Activated naive CD8-positive, alpha-beta T cell treated with anti-CD3 and anti-CD28 coated beads, Interleukin-2, amount 50 U/mL, for 16 hours (primary cell): ENCODE measurements at regions not wholly inside any gene's neighbourhood (a gene's known extent, or its start where the extent isn't known, plus 50 kb on each side); places are given as distances from the start of the nearest gene placed in this dataset.

Source experiments
- DNase-seq: peaks from one replicate; pipeline ENCODE4 v3.0.0-alpha.2; 2020; ENCODE audit warnings: low read depth, low spot score

DNA sequence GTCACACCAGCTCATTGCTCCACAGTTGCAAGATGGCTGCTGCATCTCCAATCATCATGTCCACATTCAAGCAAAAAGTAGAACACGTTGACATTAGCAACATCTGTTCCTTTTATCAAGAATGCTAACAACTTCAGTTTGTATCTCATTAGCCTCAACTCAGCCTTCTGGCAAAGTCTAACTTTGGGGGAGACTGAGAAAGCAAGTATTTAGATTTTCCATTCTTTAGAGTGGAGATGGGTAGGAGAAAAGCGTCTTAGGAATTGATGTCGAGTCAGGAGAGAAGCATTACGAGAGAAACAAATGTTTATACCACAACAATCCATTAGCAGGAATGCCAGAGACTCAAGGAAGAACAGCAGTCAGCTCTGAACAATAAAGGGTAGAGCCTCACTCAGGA lies 446.3 kb downstream of the ENC1 start:
- DNase-seq = no peak

DNA sequence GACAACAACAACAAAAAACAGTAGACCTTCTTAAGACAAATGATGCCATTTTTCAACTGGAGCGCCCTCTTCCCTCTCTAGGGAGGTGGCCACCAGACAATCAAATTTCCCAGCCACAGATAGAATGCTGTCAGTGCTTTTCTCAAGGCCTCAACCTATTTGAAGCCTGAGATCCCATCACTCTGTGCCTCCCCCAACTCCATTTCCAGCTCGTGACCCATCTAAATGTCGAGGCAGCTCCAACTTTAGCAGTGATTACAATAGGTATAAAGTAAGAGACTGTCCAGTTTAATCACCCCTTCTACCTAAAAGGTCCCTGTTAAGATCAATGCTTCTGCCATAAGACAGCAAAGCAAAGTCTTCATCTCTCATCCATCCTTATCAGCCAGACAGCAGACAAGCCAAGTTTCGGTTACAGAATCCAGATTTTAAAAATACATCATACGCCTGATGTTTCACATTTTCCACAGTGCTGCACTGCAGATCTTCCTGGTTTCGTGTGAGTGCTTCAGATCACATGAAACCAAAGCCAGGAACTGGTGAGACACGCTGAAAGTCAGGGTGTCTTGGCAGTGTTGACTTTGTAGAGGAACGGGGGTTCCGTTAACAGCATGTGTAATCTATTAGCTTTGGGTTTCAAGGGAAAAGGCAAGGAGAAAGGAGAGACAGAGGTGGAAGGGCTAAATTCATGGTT lies 447.8 kb downstream of the ENC1 start:
- DNase-seq = no peak

DNA sequence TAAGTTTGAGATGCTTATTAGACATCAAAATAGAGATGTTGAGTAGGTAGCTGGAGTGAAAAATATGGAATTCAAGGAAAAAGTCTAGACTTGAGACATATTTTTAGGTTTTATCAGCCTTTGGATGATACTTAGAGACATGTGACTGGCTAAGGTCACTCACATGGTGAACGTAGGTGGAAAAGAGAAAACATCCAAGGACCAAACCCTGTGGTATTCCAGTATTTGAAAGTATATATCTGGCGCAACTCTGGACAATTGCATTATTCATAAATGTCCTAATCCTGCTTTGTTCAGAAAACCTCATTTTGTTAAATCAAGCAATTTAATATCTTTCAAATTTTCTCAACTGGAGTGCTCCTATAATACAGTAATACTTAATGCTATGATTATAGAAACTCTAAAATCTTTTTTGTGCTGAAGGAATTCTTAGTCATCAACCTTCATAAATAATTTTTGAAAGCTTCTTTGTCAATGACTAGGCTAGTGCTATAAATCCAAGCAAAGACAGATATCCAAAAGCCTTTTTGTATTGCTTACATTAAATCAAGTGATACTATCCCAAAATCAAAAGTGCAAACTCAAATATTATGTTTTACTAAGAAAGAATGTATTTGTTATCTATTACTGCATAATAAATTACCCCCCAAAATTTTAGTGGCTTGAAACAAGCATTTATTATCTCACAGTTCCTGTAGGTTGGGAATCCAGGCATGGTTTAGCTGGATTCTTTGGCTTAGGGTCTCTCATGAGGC lies 452.0 kb downstream of the ENC1 start:
- DNase-seq = no peak

DNA sequence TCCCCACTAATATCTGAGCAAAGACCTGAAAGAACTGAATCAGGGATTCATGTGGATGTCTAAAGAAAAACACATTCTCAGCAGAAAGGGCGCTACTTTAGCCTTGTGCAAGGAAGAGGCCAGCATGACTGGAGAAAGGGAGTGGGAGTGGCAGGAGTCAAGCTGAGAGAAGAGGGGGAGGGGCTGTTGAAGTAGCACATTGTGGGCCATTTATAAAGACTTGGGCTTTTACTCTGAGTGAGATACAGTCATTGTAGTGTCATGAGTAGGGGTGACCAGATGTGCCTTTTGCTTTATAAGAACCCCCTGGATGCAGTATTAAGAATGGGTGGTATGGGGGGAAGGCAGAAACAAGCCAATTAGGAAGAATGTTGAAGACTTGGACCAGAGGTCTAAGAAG lies 452.8 kb downstream of the ENC1 start:
- no peak for DNase-seq

DNA sequence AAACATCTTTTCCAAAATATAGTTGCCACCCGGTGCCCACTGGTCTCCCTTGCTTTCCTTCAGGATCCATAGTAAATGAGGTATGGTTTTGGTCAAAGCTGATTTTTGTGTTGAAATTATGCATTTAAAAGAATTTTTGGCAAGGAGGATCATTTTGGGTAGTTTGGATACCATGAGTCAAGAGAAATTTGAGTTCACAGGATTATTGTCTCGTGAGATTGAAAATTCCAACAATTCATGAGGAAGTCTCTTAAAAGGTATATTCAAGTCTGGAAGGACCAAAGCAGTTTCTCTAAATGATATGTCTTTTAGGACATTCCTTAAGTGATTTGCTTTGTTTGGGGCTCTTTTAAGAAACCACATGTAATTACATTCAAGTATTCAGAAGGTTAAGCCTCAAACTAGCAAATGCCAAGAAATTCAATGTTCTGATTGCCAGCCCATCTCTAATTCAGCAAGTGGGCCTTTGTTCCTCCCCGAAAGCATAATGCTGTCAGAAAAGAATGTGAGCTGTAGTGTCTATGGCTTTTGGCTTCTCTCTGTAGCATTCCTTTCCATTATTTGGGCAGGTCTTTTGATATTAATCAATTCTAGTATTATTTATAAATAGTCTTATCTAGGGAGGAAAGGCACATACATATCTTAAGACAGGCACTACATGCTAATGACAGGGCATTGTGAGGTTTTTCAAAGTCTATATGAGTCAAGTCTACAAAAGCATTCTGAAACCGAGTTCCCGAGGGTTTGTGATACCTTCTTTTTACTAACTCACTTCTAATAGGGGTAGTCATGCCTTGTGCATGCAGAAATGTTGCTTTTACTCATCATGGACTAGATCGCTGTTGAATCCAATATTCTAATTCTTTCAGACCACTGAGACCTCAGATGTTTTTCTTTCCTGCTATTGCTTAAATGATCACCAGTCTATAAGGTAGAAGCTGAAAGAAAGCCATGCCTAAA lies 453.9 kb downstream of the ENC1 start:
- no peak for DNase-seq

DNA sequence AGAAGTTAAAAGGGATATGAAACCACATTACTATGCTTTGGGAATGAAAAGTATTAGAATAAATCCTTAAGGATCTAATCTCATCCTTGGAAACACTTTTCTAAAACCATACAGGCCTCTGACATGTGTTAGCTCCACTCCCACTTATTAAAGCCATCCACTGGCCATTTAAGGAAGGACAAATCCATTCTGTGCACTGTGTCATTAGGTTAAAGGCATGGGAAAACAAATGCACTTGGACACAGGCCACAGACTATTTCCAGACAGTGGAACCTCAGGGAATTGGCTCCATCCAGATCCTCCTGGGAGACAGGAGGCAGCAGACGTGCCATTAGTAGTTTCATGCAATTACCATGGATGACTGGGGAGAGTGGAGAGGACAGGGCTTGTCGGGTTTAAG lies 454.9 kb downstream of the ENC1 start:
- DNase-seq = no peak

DNA sequence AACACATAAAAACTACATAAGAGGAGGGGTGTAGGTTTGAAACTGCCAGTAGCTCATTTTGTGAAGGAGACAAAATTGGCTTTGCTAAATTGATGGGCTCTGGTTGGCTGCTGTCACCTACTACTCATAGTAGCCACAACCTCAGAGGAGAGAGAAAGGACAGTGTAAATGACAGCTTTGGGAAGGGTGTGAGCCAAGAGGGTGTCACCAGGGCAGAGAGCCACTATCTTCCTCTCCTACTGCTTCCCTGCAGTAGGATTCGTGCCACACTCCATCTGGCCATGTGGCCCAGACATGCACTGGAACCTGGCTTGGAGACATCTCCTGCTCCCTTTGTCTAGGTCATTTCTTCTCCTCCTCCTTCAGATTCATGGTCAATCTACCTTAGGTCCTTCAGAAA lies 455.9 kb downstream of the ENC1 start:
- DNase-seq = no peak

DNA sequence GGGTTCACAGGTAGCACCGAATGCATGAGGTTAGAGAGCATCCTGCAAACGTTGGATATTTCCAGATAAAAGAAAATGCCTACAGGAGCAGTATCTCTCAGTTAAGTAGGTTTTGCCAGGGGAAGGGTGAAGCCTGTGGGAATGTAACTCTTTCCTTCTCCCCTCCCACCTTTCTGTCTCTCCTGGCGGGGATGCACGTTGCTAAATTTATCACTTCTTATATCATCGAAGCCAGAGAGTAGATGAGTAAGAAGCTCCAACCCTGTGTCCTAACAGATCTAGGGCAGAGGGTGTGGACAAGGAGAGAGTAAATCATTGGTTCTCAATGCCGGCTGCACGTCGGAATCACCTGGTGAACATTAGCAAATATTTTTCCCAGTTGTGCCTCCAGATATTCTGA lies 457.5 kb downstream of the ENC1 start:
- DNase-seq = no peak

DNA sequence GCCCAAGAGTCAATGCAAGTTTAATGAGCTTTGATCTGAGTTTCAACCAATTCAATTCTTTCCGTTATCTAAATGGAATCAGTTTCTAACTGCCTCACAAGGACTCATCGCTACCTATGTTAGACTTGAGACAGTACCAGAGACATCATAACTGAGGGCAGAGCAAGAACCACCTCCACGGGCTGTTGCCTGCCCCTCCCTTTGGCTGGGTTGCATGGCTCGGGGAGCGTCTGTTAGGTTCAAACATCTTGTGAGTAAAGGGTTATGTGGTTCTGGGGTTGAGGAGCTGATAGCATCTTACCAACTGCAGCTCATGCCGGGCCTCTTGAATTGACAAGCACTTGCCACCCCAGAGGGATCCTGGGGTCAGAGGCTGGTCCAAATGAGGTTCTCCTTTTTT lies 457.9 kb downstream of the ENC1 start:
- no peak for DNase-seq

DNA sequence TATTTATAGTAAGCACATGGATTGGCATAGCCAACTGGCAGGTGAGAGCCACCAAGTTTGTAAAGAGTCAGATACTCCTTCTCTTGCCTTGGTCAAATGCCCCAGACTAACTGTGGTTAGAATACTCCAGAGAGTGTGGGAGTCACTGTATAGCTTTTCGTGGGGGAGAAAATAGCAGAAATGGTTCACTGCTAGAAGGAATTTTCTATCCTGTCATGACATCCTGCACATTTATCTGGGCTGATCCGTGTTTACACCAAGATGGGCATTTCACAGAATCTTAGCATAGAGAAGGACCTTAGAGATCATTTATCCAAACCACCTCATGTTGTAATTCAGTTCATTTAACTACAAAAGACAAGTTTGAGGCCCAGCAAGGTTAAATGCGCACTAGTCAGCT lies 460.8 kb downstream of the ENC1 start:
- DNase-seq = no peak

DNA sequence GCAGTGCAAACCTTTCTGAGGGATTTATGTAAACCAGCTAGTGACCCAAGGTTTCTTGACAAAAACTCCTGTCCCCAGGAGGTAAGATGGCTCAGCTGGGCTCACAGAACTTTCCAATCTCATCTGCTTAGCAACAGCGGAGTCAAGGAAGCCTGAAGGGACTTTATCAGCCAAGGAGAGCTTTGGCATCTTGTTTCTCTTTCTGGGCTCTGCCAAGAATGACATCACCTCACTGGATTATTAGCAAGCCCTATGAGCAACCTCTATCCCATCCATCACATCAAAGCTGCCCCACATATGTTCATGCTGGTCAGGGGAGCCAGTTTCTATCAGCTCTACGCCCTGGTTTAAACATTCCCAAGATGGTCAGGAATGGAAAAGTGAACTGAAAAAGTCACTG lies 461.3 kb downstream of the ENC1 start:
- DNase-seq = no peak

DNA sequence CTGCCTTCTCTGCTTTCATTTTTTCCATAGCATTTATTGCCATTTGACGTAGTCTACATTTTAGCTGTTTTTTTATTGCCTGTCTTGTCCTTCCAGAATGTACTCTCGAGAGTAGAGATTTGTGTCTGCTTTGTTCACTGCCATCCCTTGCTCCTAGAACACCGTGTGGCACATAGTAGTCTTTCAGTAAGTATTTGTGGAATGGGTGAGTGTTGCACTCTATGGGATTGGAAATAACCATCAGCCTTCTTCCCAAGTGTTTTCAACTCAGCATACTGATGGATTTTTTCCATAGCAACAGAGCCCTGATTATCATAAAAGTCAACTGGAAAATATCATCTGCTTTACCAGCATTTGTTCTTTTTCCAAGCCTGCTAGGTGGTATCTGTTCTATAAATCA lies 462.6 kb downstream of the ENC1 start:
- no peak for DNase-seq

DNA sequence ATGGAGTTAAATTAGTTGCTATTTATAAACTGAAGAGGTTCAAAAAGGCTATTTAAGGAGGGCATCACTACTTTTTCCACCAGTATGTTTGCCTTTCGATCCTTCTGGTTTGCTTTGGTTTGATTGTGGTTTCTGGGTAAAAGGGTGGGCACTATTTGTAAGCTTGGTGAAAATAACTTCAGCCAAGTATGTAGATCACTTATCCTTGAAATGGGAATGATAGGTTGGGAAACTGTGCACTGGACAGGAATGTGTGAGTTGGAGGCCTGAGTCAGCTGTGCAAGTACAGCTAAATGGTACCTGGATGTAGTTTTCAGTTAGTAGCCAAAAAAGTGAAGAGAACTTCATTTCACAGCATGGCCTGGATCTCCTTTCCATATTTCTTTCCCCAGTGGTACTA lies 466.2 kb downstream of the ENC1 start:
- no peak for DNase-seq

DNA sequence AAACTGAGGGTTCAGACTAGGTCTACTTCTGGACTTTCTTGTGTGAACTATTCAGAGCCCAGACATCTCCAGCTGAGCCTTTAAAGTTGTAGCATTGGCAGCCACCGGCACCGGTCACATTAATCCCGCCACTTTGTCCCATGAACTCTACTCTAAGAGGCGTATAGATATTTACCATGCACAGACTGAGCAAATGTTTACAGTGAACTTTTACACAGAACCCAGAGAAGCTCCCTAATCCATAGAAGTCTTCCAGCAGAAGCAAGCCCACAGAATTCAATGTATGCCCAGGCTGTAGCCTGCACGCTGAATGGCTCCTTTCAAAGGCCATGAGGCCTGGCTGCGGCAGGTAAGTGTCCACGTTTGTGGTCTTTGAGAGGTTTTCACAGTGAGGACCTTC lies 466.9 kb downstream of the ENC1 start:
- DNase-seq = no peak

DNA sequence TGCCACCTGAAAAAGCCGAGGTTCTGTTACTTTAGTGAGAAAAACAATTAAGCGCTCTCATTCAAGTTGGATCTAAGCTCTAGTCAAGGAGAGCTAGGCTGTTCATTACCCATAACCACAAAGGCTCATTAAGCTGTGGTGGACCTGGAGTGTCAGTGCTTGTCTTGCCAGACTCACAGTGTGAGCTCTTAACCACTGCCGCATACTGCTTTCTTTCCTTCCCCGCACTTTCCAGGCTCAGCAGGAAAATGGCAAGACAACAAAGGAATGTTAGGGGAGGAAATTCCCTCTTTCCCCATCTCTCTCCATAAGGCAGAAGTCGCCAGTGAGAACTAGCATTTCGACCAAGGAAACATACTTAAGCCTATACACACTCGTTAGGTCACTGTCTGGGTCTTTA lies 467.3 kb downstream of the ENC1 start:
- DNase-seq = no peak

DNA sequence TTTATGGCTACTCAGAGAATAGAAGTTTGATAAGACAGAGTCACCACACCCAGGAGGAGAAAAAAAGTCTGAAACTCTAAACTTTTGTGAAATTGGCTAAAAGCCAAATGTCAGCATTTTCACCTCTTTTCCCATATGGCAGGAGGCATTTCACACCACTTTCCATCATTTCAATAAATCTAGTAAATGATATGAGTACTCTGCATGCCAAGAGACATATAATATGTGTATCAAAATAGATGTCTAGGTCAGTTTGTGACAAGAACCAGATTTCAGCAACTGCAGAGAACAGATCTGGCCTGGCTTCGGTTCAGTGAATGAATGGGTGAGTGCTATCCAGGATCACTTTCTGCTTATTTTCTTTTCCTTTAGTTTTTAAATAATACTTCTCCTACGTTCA lies 470.8 kb downstream of the ENC1 start:
- no peak for DNase-seq

DNA sequence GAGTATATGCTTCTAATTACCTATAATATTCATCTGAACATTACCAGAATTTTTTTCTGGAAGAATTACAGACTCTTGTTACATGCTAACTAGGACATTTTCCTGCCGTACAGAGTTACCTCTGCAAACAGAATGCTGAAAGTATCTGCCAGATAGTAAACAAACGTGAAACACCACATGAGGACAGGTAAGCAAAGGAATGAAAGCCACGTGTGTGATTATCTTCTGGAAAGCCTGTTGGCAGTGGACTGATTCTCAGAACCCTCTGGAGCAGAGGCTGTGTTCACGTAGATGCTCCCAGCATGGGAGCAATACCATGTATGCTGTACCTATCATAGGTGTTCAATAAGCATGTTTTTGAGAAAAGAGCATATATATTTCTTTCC lies 472.6 kb downstream of the ENC1 start:
- DNase-seq = no peak

DNA sequence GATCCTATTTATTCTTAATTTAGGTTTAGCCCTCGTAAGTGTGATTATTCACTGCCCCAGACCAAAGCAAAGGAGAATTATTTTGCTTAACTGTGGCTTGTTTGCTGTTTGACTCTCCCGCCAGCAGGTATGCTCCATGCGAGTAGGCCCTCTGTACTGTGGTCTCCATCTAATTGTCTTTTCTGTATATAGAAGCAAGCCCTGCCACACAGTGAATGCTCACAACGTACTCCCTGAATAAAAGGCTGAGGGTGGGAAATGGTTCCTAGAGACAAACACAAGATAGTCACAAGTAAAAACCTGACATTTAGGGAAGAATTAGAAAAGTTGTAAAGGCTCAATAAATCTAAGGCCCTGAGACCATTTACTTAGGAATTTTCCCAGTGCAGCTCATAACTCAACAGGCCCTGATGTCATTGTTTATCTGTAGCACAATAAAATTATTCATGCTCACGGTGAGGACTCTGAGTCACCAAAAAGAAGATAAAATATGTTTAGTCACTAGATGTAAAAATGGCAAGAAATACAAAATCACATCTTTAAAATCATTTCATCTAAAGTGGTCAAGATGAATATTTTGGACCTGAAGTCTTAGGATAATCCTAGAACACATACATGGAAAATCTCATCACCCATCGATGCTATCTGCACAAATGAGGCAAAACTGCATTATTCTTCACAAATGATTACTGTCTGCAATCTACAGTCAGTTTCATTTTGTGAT lies 473.2 kb downstream of the ENC1 start:
- no peak for DNase-seq

DNA sequence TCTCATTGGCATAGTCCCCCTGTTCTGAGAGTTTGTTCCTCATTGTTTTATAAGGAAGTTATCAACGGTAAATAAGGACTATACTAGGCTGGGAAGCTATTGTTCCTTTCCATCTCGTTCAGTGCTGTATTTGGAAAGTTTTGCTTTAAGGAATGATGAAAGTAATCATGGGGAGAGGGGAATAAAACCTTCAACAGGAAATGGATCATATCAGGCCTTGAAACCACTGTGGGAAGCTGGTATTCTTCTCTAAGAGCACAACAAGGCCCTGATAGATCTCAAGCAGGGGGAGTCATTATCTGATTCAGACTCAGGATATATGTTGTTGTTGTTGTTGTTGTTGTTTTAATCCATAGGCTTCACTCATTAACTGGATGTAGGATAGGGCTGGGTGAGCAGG lies 474.5 kb downstream of the ENC1 start:
- DNase-seq = no peak

DNA sequence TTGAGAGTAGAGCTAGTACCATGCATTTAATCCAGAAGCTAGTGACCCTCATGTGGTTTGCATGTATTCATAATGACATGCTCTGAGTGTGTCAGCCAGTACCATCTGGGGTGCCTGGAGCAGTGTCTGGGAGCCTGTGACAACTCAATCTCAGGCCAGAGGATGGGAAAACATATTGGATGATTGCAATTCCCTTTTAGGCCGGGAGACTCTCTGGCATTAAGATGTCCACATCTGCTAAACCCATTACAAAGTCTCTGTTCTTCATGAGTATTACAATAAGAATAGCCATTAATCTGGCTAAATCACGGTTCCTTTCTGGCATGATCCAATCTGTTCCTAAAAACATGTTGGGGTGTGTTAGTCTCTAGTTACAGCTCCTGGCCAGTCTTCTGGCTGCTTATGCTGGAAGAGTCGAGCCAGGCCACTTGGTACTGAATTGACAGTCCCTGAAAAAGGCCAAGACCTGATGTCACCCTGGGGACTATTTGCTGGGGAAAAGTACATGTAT lies 475.7 kb downstream of the ENC1 start:
- DNase-seq = no peak

DNA sequence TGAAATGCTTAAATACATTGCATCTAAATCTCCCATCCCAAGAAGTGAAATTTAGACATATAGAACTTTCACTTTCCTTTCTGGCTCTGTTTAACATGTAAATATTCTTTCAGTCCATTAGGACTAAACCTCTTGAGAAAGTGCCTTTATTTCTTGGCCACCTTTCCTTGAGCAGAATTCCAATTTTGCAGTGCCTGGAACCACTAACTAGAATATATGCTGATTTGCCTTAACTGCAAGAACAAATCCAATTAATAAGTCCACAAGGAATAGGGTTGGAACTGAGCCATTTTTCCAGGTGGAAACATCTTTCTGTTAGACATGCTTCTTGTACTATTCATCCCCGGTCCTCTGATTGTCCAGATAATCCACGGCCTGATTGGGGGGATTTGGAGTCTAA lies 478.0 kb downstream of the ENC1 start:
- DNase-seq = no peak

DNA sequence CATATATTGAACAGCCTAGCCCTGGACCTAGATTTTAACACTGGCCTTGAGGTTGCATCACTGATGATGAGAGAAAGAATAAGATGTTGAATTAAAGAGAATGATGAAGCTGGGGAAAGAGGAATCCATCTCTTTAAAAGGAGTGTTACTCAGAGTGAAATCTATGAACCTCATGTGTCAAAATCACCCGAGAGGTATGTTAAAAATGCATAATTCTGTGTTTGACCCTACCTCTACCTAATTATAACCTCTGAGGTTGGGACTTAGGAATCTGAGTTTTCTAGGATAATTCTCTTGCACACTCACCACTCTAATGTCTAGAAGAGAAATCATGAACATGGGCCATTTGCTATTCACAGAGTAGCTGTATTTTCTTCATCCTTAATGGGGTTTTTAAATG lies 479.4 kb downstream of the ENC1 start:
- DNase-seq = no peak
